WTC11 (cell line): ENCODE measurements at regions not wholly inside any gene's neighbourhood (a gene's known extent, or its start where the extent isn't known, plus 50 kb on each side); places are given as distances from the start of the nearest gene placed in this dataset.

Source experiments
- ATAC-seq: fragments of 200-7000 bp; cut with Tn5 transposase; 2 replicates; pipeline ENCODE4 v1.10.0; 2021; ENCODE audit warnings: mild to moderate bottlenecking, moderate library complexity
- CTCF ChIA-PET: fragments of 300-600 bp; sonication (Branson Sonifier 250); formaldehyde crosslinking; loops from one replicate; lab custom pipeline; 2021; ENCODE audit warnings: antibody characterized with exemption; lab: Charles Lee
- POLR2A ChIA-PET: fragments of 350-600 bp; sonication (Branson Sonifier 250); formaldehyde crosslinking; loops from one replicate; lab custom pipeline; 2021; ENCODE audit warnings: antibody characterized with exemption; lab: Charles Lee
- DNase-seq: peaks from one replicate; pipeline ENCODE4 v3.0.0; 2021; ENCODE audit warnings: low spot score
- H3K27ac Mint-ChIP-seq: 2 replicates; pipeline ENCODE4 v1.8.0; 2021; ENCODE audit warnings: mixed read lengths
- H3K27me3 Mint-ChIP-seq: 2 replicates; pipeline ENCODE4 v1.8.0; 2021; ENCODE audit warnings: low read depth, mild to moderate bottlenecking, moderate library complexity, mixed read lengths
- H3K36me3 Mint-ChIP-seq: 2 replicates; pipeline ENCODE4 v1.8.0; 2021; ENCODE audit warnings: mixed read lengths
- H3K4me1 Mint-ChIP-seq: 2 replicates; pipeline ENCODE4 v1.8.0; 2022; ENCODE audit warnings: mixed read lengths
- H3K4me3 Mint-ChIP-seq: 2 replicates; pipeline ENCODE4 v1.8.0; 2021; ENCODE audit warnings: mild to moderate bottlenecking, moderate library complexity, mixed read lengths
- H3K9me3 Mint-ChIP-seq: 2 replicates; pipeline ENCODE4 v1.8.0; 2021; ENCODE audit warnings: mixed read lengths
- ATF2 ChIP-seq: sonication (generic); formaldehyde crosslinking; IDR thresholded peaks from 2 replicates; pipeline ENCODE4 v1.8.1; 2022; ENCODE audit warnings: low read depth, missing genetic modification reagents, borderline replicate concordance
- EMX1 ChIP-seq: fragments of 250-450 bp; sonication (Bioruptor Pico); IDR thresholded peaks from 2 replicates; pipeline ENCODE4 v1.8.0; 2021; ENCODE audit warnings: mild to moderate bottlenecking
- ERG ChIP-seq: fragments of 250-450 bp; sonication (Bioruptor Pico); IDR thresholded peaks from 2 replicates; pipeline ENCODE4 v1.8.0; 2021; ENCODE audit warnings: mild to moderate bottlenecking
- ETV6 ChIP-seq: sonication (generic); formaldehyde crosslinking; IDR thresholded peaks from 2 replicates; pipeline ENCODE4 v1.8.1; 2022; ENCODE audit warnings: mild to moderate bottlenecking, missing genetic modification reagents
- JUN ChIP-seq: sonication (generic); formaldehyde crosslinking; IDR thresholded peaks from 2 replicates; pipeline ENCODE4 v1.8.0; 2023; ENCODE audit warnings: mild to moderate bottlenecking, missing genetic modification reagents
- NFE2L1 ChIP-seq: sonication (generic); formaldehyde crosslinking; IDR thresholded peaks from 2 replicates; pipeline ENCODE4 v1.8.1; 2023; ENCODE audit warnings: missing genetic modification reagents
- NR2C2 ChIP-seq: sonication (generic); formaldehyde crosslinking; IDR thresholded peaks from 2 replicates; pipeline ENCODE4 v1.8.0; 2022; ENCODE audit warnings: mild to moderate bottlenecking, missing genetic modification reagents
- PREB ChIP-seq: sonication (generic); formaldehyde crosslinking; IDR thresholded peaks from 2 replicates; pipeline ENCODE4 v1.8.1; 2022; ENCODE audit warnings: mild to moderate bottlenecking, missing genetic modification reagents, moderate library complexity, borderline replicate concordance
- RORB ChIP-seq: fragments of 250-450 bp; sonication (Bioruptor Pico); IDR thresholded peaks from 2 replicates; pipeline ENCODE4 v1.9.0; 2021; ENCODE audit warnings: mild to moderate bottlenecking
- USF1 ChIP-seq: sonication (generic); formaldehyde crosslinking; IDR thresholded peaks from 2 replicates; pipeline ENCODE4 v1.8.0; 2022; ENCODE audit warnings: mild to moderate bottlenecking, missing genetic modification reagents
- USF2 ChIP-seq: sonication (generic); formaldehyde crosslinking; IDR thresholded peaks from 2 replicates; pipeline ENCODE4 v1.8.1; 2023; ENCODE audit warnings: mild to moderate bottlenecking, missing genetic modification reagents, moderate library complexity
- ZNF232 ChIP-seq: sonication (generic); formaldehyde crosslinking; IDR thresholded peaks from 2 replicates; pipeline ENCODE4 v1.8.0; 2022; ENCODE audit warnings: mild to moderate bottlenecking, missing genetic modification reagents
- ZNF396 ChIP-seq: fragments of 250-450 bp; sonication (Bioruptor Pico); IDR thresholded peaks from 2 replicates; pipeline ENCODE4 v1.8.0; 2021; ENCODE audit warnings: mild to moderate bottlenecking, moderate library complexity, borderline replicate concordance
- ZNF416 ChIP-seq: fragments of 250-450 bp; sonication (Bioruptor Pico); IDR thresholded peaks from 2 replicates; pipeline ENCODE4 v1.9.0; 2021; ENCODE audit warnings: mild to moderate bottlenecking, inconsistent platforms
- ZNF423 ChIP-seq: fragments of 250-450 bp; sonication (Bioruptor Pico); IDR thresholded peaks from 2 replicates; pipeline ENCODE4 v2.1.2; 2022; ENCODE audit warnings: mild to moderate bottlenecking, moderate library complexity
- ZNF532 ChIP-seq: fragments of 250-450 bp; sonication (Bioruptor Pico); IDR thresholded peaks from 2 replicates; pipeline ENCODE4 v1.9.0; 2021; ENCODE audit warnings: mild to moderate bottlenecking, borderline replicate concordance

GRCh38 chr13:47723898-47724297 lies 277.2 kb downstream of the SUCLA2 start:
- Mint-ChIP-seq H3K27ac (no peak overlapping the region), H3K4me1 (no peaks in the 10 kb centered on the region), H3K36me3 (no peaks in the 10 kb centered on the region), H3K4me3 (no peak overlapping the region), H3K9me3 (no peaks in the 10 kb centered on the region), H3K27me3 (no peaks in the 10 kb centered on the region)
- TF ChIP-seq USF2 (CRISPR knock-in tag) (peak; percentile 18; the same call in 1 of the 2 replicates), USF1 (CRISPR knock-in tag) (peak; percentile 20; the same call in 1 of the 2 replicates), ZNF416 (CRISPR knock-in tag) (no peak), NR2C2 (CRISPR knock-in tag) (no peak)
- peak; percentile 76 for ATAC-seq
- no peak for DNase-seq
- POLR2A ChIA-PET: no interaction called here
- CTCF ChIA-PET: interaction anchor here (1.1 to 1.6 kb wide), 3 partner anchors 750 to 830 kb away, joined by 3 to 5 read pairs (median 3); no protein-coding TSS in a partner anchor

GRCh38 chr13:47719164-47719563 lies 281.9 kb downstream of the SUCLA2 start:
- Mint-ChIP-seq H3K4me1 (no peaks in the 10 kb centered on the region), H3K27ac (no peak overlapping the region)
- CTCF ChIA-PET: no interaction called here
- DNase-seq: no peak
- TF ChIP-seq ZNF423 (CRISPR knock-in tag) (no peak), ZNF396 (CRISPR knock-in tag) (no peak), ZNF532 (CRISPR knock-in tag) (no peak), RORB (CRISPR knock-in tag) (no peak), ETV6 (CRISPR knock-in tag) (no peak), ERG (CRISPR knock-in tag) (no peak), NFE2L1 (no peak), PREB (CRISPR knock-in tag) (no peak), JUN (CRISPR knock-in tag) (no peak), ATF2 (CRISPR knock-in tag) (no peak), ZNF232 (no peak), EMX1 (CRISPR knock-in tag) (no peak), USF2 (CRISPR knock-in tag) (no peak)
- TF ChIP-seq, all 79 proteins: peak for 0
- Mint-ChIP-seq H3K27me3 (no peaks in the 10 kb centered on the region), H3K36me3 (no peaks in the 10 kb centered on the region), H3K9me3 (no peaks in the 10 kb centered on the region), H3K4me3 (no peak overlapping the region)
- ATAC-seq: no peak
- POLR2A ChIA-PET: no interaction called here
